OCI-LY3 (cell line): ENCODE measurements at regions not wholly inside any gene's neighbourhood (a gene's known extent, or its start where the extent isn't known, plus 50 kb on each side); places are given as distances from the start of the nearest gene placed in this dataset.

Source experiments
- CTCF ChIP-seq: fragments of 200-600, 300-600 bp; sonication (generic); IDR thresholded peaks from 2 replicates; pipeline ENCODE4 v1.5.1; 2014; ENCODE audit warnings: antibody characterized with exemption, low read length, low read depth
- EZH2phosphoT487 ChIP-seq: fragments of 200-600 bp; shearing (Covaris generic); IDR thresholded peaks from 2 replicates; pipeline ENCODE4 v1.6.1; 2018; ENCODE audit warnings: antibody characterized with exemption, mixed run types, low read depth

GRCh38 chr14:53472306-53472705, 319.2 kb upstream of the DDHD1 start:
- TF ChIP-seq EZH2phosphoT487 (no peak), CTCF (no peak)
